Right lobe of liver (tissue), 6 donors: ENCODE measurements at regions not wholly inside any gene's neighbourhood (a gene's known extent, or its start where the extent isn't known, plus 50 kb on each side); places are given as distances from the start of the nearest gene placed in this dataset.
A peak's percentile ranks its signal among the peaks of the same experiment; 100 is the strongest.

ENCODE experiments used
- ATAC-seq, 4 donors: fragments of 200-7000 bp; cut with Tn5 transposase; one replicate each; pipeline ENCODE4 v1.9.1; 2020; ENCODE audit warnings: mild to moderate bottlenecking in 4 of 4, moderate library complexity in 4 of 4
- DNase-seq, 3 donors: peaks; one replicate each; pipeline ENCODE4 v3.0.0-alpha.2; 2020
- H3K27ac ChIP-seq, 3 donors: fragments of 200-600 bp; one replicate each; pipeline ENCODE4 v1.8.0; 2022
- H3K27me3 ChIP-seq, 2 donors: fragments of 200-600 bp; one replicate each; pipeline ENCODE4 v1.8.0; 2022
- H3K36me3 ChIP-seq, 4 donors: fragments of 200-600 bp; sonication (generic) in 1 of 4; one replicate each; pipeline versions ENCODE4 v1.5.1 to v1.8.0; 2017 to 2022; ENCODE audit warnings: control low read depth in 1 of 4
- H3K4me1 ChIP-seq, 4 donors: fragments of 200-600 bp; sonication (generic) in 1 of 4; one replicate each; pipeline versions ENCODE4 v1.5.1 to v1.8.0; 2017 to 2022; ENCODE audit warnings: control low read depth in 1 of 4
- H3K4me3 ChIP-seq, 3 donors: fragments of 200-600 bp; one replicate each; pipeline ENCODE4 v1.8.0; 2022
- H3K9me3 ChIP-seq, 4 donors: fragments of 200-600 bp; sonication (generic) in 1 of 4; one replicate each; pipeline versions ENCODE4 v1.5.1 to v1.8.0; 2017 to 2022; ENCODE audit warnings: control low read depth in 1 of 4
- CTCF ChIP-seq, 4 donors: fragments of 200-600 bp in 3 of 4; fragments of 450-650 bp in 1 of 4; IDR thresholded peaks; one replicate each; pipeline versions ENCODE4 v1.5.1 to v1.8.0; 2016 to 2022; ENCODE audit warnings: antibody characterized with exemption in 4 of 4, mild to moderate bottlenecking in 2 of 4
- POLR2A ChIP-seq: fragments of 450-650 bp; IDR thresholded peaks from one replicate; pipeline ENCODE4 v1.6.1; 2017; ENCODE audit warnings: antibody characterized with exemption, mild to moderate bottlenecking
- WGBS: methylation state at CpG from one replicate; pipeline ENCODE4 v1.1.6; 2018; ENCODE audit warnings: low coverage, low lambda C conversion rate; ENCODE audit not compliant: insufficient coverage; ENCODE audit errors: missing lambda C conversion rate; 5-methylcytosine and 5-hydroxymethylcytosine counted together
- intact Hi-C, 2 donors: fragments of 100-400 bp; cut with DNase I; formaldehyde crosslinking; loops; one replicate each; pipeline versions ENCODE4 v1.11.2 to v1.14.1; 2022
- donor health status: DM: no; HTN: yes; CAD: no.
- donor health status: DM: no; HTN: no; CAD: no.
- donor health status: DM: no; HTN: no; CAD: no.
- donor health status: DM: no; HTN: yes; CAD: no.
- donor health status: DM: no; HTN: yes; CAD: no.

GRCh38 chr1:244968881-244969280, 104.5 kb upstream of the HNRNPU start:
- WGBS = 17% methylated on average over 4 of the region's 4 CpGs
- TF ChIP-seq POLR2A = no peak
- no peak for TF ChIP-seq CTCF (IDR thresholded peaks at IDR 0.05)
- H3K4me3 ChIP-seq = peak overlapping the region in 2 of 3 donors; percentile 71 to 80
- H3K4me1 ChIP-seq = peaks cover 0 to 11% (median 5%) of the 10 kb centered on the region in 4 donors
- DNase-seq = no peak
- no peak for ATAC-seq
- H3K27me3 ChIP-seq = no peaks in the 10 kb centered on the region
- H3K27ac ChIP-seq = peak overlapping the region; percentile 96 to 100 (median 100)
- intact Hi-C loops = no loop called here
- H3K36me3 ChIP-seq = no peaks in the 10 kb centered on the region
- H3K9me3 ChIP-seq = no peaks in the 10 kb centered on the region

- Histone ChIP-seq H3K4me3 (peak overlapping the region in 1 of 3 donors; percentile 80), H3K36me3 (no peaks in the 10 kb centered on the region), H3K27ac (peak overlapping the region; percentile 96 to 100 (median 100)), H3K4me1 (peaks cover 0 to 11% (median 5%) of the 10 kb centered on the region in 4 donors), H3K27me3 (no peaks in the 10 kb centered on the region), H3K9me3 (no peaks in the 10 kb centered on the region)
- DNase-seq (peak in 1 of 3 donors; percentile 23), ATAC-seq (no peak)
- TF ChIP-seq CTCF (IDR thresholded peaks at IDR 0.05) (no peak), POLR2A (no peak)
- intact Hi-C loops = no loop called here
- WGBS = 39% methylated on average over 7 of the region's 12 CpGs
Measured at GRCh38 chr1:244968471-244968871, 104.1 kb upstream of the HNRNPU start.

- 94% methylated on average over 2 of the region's 2 CpGs for WGBS
Measured at GRCh38 chr1:244967159-244967558, 102.8 kb upstream of the HNRNPU start.

GRCh38 chr1:244965185-244966030, 101.1 kb upstream of the HNRNPU start:
- H3K4me1 ChIP-seq = peaks cover 0 to 5% (median 2%) of the 10 kb centered on the region in 4 donors
- no peaks in the 10 kb centered on the region for H3K36me3 ChIP-seq
- H3K4me3 ChIP-seq = no peak overlapping the region
- no peaks in the 10 kb centered on the region for H3K27me3 ChIP-seq
- ATAC-seq (no peak), DNase-seq (no peak)
- no peaks in the 10 kb centered on the region for H3K9me3 ChIP-seq
- WGBS = 79% methylated on average over 7 of the region's 8 CpGs
- intact Hi-C loops = no loop called here
- H3K27ac ChIP-seq = no peak overlapping the region
- TF ChIP-seq CTCF (IDR thresholded peaks at IDR 0.05) = no peak

More at GRCh38 chr1:244967159-244967558, 102.8 kb upstream of the HNRNPU start:
- TF ChIP-seq POLR2A (no peak), CTCF (IDR thresholded peaks at IDR 0.05) (no peak)
- H3K27ac ChIP-seq = no peak overlapping the region
- intact Hi-C loops = no loop called here
- no peaks in the 10 kb centered on the region for H3K36me3 ChIP-seq
- peaks cover 0 to 9% (median 4%) of the 10 kb centered on the region in 4 donors for H3K4me1 ChIP-seq
- H3K4me3 ChIP-seq = no peak overlapping the region
- ATAC-seq (no peak), DNase-seq (no peak)
- no peaks in the 10 kb centered on the region for H3K27me3 ChIP-seq
- no peaks in the 10 kb centered on the region for H3K9me3 ChIP-seq
